SK-N-SH treated with all-trans-retinoic acid at 6 μM for 48 hours (cell line): ENCODE measurements at regions not wholly inside any gene's neighbourhood (a gene's known extent, or its start where the extent isn't known, plus 50 kb on each side); places are given as distances from the start of the nearest gene placed in this dataset.

ENCODE experiments used
- CREB5 ChIP-seq: fragments of 250-450 bp; sonication (Bioruptor Pico); IDR thresholded peaks from 2 replicates; pipeline ENCODE4 v1.5.1; 2020; ENCODE audit warnings: low read depth, mild to moderate bottlenecking, moderate library complexity
- CSDC2 ChIP-seq: fragments of 250-450 bp; sonication (Bioruptor Pico); IDR thresholded peaks from 2 replicates; pipeline ENCODE4 v1.5.0; 2020; ENCODE audit warnings: mild to moderate bottlenecking, moderate library complexity
- ESRRG ChIP-seq: fragments of 250-450 bp; sonication (Bioruptor Pico); IDR thresholded peaks from 2 replicates; pipeline ENCODE4 v1.6.1; 2021; ENCODE audit warnings: mild to moderate bottlenecking
- ISL1 ChIP-seq: fragments of 250-450 bp; sonication (Bioruptor Pico); IDR thresholded peaks from 2 replicates; pipeline ENCODE4 v2.1.2; 2022; ENCODE audit warnings: mild to moderate bottlenecking, moderate library complexity
- PATZ1 ChIP-seq: fragments of 250-450 bp; sonication (Bioruptor Pico); IDR thresholded peaks from 2 replicates; pipeline ENCODE4 v1.8.0; 2020; ENCODE audit warnings: mild to moderate bottlenecking, moderate library complexity, borderline replicate concordance
- PPARA ChIP-seq: fragments of 250-450 bp; sonication (Bioruptor Pico); IDR thresholded peaks from 2 replicates; pipeline ENCODE4 v1.5.0; 2020; ENCODE audit warnings: mild to moderate bottlenecking, borderline replicate concordance
- TOX ChIP-seq: fragments of 250-450 bp; sonication (Bioruptor Pico); IDR thresholded peaks from 2 replicates; pipeline ENCODE4 v1.8.0; 2021; ENCODE audit warnings: mild to moderate bottlenecking, moderate library complexity, borderline replicate concordance
- ZC3H10 ChIP-seq: fragments of 250-450 bp; sonication (Bioruptor Pico); IDR thresholded peaks from 2 replicates; pipeline ENCODE4 v1.5.1; 2021; ENCODE audit warnings: mild to moderate bottlenecking, moderate library complexity
- ZFP3 ChIP-seq: fragments of 250-450 bp; sonication (Bioruptor Pico); IDR thresholded peaks from 2 replicates; pipeline ENCODE4 v1.5.0; 2020; ENCODE audit warnings: mild to moderate bottlenecking, moderate library complexity

GRCh38 chr9:7403839-7404487 is 395.6 kb downstream of the DMAC1 start:
- TF ChIP-seq ZC3H10, result no peak
- TF ChIP-seq TOX, result no peak
- TF ChIP-seq PATZ1, result no peak
- no peak for TF ChIP-seq ISL1 (CRISPR knock-in tag)
- TF ChIP-seq PPARA, result no peak
- no peak for TF ChIP-seq ESRRG (CRISPR knock-in tag)
- TF ChIP-seq CSDC2 (CRISPR knock-in tag), result no peak
- no peak for TF ChIP-seq ZFP3 (CRISPR knock-in tag)
- TF ChIP-seq CREB5 (CRISPR knock-in tag), result no peak
